DMS153 treated with DMSO at 0.1 percent for 48 hours (cell line): ENCODE measurements at regions not wholly inside any gene's neighbourhood (a gene's known extent, or its start where the extent isn't known, plus 50 kb on each side); places are given as distances from the start of the nearest gene placed in this dataset.

Source experiments
- DNase-seq: peaks from one replicate; lab custom pipeline; 2025; ENCODE audit not compliant: unreplicated experiment; lab: John Stamatoyannopoulos, UW

DNA sequence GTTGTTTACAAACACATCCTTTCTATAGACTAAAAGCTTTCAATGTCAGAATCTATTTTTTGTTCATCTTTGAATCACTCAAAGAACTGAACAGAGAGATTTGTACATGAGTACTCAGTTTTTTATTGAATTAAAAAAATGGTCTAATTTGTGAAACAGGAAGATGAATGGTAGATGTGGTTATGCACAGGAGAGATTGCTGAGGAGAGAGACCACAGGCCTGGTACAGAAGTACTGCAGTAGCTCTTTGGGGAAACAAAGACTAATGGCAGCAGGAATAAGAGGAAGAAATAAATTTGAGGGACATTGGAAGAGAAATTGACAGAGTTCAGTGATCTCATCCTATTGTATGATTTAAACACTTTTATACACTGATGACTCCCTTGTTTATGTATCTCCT is 222.0 kb upstream of the ARGLU1 start:
- DNase-seq = no peak

GRCh38 chr13:106786006-106786563 is 218.1 kb upstream of the ARGLU1 start:
- DNase-seq = no peak

DNA sequence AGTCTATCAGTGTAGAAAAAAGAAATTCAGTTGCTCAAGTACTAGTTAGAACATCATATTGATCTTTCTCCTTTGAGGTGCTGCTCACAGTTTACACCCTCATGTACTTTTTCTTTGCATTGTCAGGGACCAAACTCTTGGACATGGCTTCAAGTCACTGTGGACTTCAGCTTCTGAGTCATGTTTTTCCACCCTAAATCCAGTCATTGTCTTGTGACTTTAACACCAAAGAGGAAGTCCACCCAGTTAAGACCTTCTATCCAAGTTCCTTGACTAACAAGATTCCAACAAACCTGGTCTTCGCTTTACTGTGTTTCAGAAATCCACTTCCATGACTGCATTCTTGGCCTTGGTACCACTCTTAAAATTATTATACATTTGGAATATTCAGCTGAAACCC is 206.7 kb upstream of the ARGLU1 start:
- no peak for DNase-seq

GRCh38 chr13:106772006-106772601 is 204.2 kb upstream of the ARGLU1 start:
- no peak for DNase-seq

DNA sequence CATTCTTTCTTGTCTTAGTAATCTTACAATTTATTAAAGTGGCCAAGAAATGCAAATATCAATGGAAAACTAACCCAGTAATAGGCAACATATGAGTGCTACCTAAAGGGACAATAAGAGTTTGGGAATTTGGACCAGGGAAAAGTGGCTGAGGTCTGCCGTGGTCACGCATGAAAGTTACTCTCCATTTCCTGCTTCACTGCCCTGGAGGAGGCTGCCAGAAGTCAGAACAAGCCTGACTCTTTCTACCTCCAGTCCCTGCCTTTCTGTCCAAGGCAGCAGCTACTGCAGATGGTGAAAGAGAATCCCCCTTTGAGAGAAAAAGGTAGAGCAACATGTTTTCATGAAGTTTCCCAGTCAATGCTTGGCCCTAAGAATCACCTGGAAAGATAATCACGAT is 201.1 kb upstream of the ARGLU1 start:
- DNase-seq = no peak

DNA sequence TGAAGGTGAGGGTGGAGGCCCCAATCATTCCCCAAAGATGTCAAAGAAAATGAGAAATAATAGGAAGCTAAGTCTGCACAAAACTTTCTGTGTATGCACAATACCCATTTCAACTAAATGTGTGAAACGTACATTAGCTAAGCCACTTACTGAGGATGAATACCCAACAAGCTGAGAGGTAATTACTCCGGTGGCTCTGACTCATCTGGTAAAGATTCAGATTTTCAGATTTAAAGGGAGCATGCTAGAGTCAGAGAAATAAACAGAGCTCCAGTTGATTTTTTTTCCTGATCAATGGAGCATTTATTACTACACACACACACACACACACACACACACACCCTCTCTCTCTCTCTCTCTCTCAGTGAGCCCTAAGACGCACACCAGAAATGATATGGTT is 194.8 kb upstream of the ARGLU1 start:
- no peak for DNase-seq

DNA sequence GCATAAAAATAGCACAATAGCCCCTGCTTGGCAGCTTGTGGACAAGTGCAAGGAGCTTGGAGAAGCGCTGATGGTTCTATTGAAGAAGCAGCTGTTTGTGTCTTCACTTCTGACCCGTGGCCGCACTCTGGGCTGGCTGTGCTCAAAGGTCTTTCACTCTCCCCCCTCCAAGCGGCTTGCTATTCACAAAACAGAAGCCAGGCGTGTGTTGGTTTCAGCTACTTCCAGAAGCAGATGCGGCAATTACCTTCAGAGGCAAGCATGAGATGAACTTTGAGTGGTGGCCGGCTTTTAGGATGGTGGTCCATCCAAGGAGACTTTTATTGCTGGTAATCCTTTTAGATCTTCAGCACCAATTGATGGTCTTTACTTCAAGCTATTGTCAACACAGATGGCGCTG is 188.5 kb upstream of the ARGLU1 start:
- no peak for DNase-seq

DNA sequence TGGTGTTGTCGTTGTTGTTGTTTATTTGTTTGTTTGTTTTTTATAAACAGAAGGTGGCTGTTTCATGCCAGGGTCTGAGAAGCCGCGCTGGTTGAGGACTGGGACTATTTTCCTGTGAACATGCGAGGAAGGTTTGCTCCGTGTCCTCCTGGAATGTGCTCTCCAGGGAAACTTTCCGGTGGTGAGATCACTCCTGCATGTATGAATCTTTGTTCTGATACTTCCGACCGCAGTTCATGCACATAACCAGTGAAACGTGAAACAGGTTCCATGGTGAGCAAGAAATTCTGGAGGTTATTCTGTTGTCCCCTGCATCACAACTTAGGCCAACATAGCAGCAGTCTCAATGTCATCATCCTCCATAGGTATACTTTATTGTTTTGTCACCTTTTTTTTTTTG is 187.6 kb upstream of the ARGLU1 start:
- DNase-seq = no peak

- DNase-seq = peak; percentile 37
These were observed 185.3 kb upstream of the ARGLU1 start for GRCh38 chr13:106753251-106753650.

DNA sequence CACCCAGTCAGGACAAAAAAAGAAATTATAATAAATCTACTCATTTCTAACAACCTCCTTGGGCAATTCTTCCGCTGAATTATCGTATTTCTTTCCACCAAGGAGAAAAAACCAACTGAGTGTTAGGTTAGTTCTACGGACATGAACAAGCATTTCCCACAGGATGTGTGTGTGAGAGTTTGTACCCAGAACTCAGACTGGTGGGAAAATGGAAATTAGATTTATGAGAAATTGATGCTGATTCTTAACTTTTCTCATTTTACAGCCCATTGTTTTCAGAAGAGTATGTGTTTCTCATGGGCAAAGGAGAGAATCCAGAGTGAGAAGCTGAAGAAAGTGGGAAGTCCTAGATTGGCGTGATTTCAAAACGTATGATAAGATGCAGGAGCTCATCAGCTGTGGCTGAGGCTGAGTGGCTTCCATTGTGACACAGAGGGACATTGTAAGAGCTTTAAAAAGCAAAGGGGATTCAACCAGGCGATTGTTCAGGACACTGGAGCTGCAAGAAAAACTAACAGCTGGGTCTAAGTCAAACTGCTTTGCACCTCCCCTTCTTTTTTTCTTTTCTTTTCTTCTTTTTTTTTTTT is 184.7 kb upstream of the ARGLU1 start:
- no peak for DNase-seq

DNA sequence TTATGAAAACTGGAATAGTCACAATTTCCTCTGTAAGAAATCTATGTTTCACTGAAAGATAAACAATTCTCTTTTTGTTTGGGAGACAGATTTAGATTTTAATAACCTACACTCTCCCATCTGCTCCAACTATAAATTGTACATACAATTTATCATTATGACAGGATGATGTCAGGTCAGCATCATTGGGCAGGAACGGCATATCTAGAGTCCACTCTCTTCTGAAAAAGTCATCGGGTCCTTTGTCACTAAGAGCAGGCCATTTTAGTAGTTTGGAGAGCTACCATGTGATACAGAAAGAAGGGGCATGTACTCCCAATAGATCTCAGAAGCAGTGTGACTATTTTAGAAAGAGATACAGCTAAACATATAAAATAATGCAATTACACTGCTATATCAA is 180.8 kb upstream of the ARGLU1 start:
- DNase-seq = no peak

GRCh38 chr13:106744516-106744915 is 176.6 kb upstream of the ARGLU1 start:
- DNase-seq = no peak

GRCh38 chr13:106738186-106738678 is 170.3 kb upstream of the ARGLU1 start:
- DNase-seq = no peak

- no peak for DNase-seq
These were observed 169.0 kb upstream of the ARGLU1 start for GRCh38 chr13:106736941-106737340.

DNA sequence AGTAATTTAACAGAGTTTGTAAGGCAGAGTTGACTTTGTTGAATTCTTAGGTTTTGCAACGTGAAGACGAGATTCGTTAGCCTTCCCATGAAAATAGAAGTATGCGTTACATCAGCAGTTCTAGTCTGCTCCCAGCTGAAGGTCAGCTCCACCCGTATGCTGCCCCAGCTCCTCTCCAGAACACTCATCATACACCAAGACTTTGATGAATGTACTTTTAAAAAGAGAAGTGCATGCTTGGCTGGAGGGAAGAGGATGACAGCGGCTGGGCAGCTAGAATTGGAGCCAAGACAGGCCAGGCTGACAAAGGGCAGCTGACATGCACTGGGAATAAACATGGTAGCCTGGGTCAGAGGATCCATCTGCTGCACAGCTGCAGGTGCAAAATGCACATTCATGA is 166.3 kb upstream of the ARGLU1 start:
- DNase-seq = no peak

DNA sequence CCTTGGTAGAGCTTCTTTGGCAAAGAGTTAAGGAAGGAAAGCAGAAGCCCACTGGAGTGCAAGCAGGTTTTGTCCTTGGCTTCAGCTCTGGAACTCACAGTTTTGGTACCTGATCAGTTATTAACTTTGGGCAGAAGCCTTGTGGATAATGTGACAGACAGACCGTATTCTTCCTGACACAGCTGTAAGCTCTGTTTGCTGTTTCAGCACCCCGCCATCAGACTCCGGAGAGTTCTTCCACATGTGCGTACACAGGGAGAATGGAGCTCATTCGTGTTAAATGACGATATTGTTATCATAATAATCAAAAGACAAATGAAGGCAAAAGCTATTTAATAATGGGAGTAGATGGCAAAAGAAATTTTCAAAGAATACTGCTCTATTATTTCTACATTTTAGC is 155.1 kb upstream of the ARGLU1 start:
- DNase-seq = no peak

DNA sequence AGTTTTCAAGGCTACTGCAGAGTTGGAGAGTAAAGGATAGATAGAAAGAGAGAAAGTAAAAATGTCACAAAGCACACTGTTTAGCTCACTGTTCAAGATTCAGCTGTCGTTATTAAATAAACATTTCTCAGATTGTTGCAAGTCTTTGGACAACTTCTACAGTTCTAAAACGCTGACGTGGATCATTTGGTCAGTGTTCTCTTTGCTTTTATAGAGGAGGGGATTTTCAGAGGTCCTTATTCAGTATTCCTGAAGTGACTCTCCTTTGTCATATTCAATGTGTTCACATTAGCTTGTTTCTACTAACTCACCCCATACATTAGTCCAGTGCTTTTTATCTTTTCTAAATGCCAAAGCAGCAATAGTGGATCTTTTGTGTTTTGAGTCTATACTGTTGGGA is 154.7 kb upstream of the ARGLU1 start:
- no peak for DNase-seq

DNA sequence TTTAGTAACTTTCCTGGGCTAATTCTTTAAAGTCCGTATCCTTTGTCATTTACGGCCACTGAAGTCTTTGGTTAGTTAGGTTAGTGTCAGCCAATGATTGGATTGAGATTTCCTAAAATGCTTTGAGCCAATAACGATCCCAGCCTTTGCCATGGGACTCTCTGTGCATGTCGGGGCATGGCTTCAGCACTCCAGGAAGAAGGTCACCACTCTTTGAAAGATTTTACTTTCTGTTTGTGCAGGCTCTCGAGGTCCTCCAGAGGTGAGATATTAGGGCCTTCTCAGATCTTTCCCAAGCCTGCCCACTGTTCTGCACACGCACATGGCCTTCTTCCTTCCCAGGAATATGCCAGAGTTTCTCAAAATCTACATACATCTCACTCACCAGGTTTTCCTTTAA is 153.7 kb upstream of the ARGLU1 start:
- no peak for DNase-seq

DNA sequence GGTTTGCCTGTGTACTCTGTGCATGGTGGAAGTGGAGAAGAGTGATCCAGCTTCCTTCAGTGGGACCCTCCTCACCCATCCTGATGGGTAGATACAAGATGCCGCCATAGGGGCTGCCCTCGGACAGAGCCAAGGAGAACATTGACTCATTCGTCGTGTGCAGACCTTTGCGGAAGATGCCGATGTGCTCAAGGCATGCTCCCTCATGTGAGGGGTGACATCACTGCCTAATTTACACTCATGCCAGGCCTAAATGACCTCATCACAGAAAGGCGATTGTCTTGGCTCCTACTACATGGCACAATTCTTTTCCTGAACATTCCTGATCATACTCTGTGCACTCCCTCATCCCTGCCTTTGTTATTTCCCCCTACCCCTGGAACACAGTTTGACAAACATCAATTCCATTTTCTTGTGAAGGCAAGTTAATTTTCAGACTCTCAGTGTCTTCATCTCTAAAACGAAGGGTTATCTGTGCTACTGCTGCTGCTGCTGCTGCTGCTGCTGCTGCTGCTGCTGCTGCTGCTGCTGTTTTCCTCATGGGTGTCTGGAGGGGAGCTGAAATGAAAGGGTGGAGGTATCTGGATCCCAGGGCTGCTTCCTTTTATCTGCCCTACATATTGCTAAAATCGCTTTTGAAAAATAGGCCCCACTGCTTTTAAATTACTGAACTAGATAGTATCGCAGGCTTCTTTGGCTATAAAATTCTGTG is 146.5 kb upstream of the ARGLU1 start:
- no peak for DNase-seq

- DNase-seq = no peak
These were observed 144.4 kb upstream of the ARGLU1 start for GRCh38 chr13:106712381-106712780.

DNA sequence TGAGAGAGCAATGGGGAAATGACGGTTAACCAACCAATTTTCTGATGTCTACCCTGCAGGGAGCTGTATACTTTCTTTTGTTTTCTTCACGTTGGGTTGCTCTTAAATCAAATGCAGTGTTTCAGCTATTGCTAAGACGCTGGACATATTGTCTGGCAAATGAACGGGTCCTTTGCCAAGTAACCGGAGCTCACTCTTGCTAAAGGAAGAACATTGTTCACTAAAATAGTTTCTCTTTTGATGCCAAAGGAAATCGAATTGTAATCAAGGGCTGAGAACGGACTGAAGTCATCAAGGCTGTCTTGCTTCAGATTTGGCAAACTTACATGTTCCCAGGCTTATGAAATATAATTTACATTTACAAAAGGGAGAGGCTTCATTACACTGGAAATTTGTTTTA is 142.3 kb upstream of the ARGLU1 start:
- DNase-seq = no peak

- DNase-seq = no peak
These were observed 141.6 kb upstream of the ARGLU1 start for GRCh38 chr13:106709522-106709921.
